Esophagus muscularis mucosa (tissue), 4 donors: ENCODE measurements at regions not wholly inside any gene's neighbourhood (a gene's known extent, or its start where the extent isn't known, plus 50 kb on each side); places are given as distances from the start of the nearest gene placed in this dataset.

ENCODE experiments used
- DNase-seq: peaks from one replicate; pipeline ENCODE4 v3.0.0-alpha.2; 2017; ENCODE audit errors: extremely low spot score
- H3K27ac ChIP-seq, 4 donors: fragments of 200-600 bp; sonication (generic); replicated peaks in 1 of 4; 1 replicate in 3 of 4; 2 replicates in 1 of 4; pipeline ENCODE4 v1.5.1; 2016 to 2019; ENCODE audit warnings: mild to moderate bottlenecking in 1 of 4
- H3K27me3 ChIP-seq, 4 donors: fragments of 200-600 bp; sonication (generic); one replicate each; pipeline versions ENCODE4 v1.5.1 to v1.6.0; 2016 to 2019
- H3K36me3 ChIP-seq, 4 donors: fragments of 200-600 bp; sonication (generic); one replicate each; pipeline ENCODE4 v1.5.1; 2016 to 2019
- H3K4me1 ChIP-seq, 4 donors: fragments of 200-600 bp; sonication (generic); one replicate each; pipeline ENCODE4 v1.5.1; 2016 to 2019
- H3K4me3 ChIP-seq, 4 donors: fragments of 200-600 bp; sonication (generic); 1 replicate in 2 of 4; 2 replicates in 2 of 4; pipeline ENCODE4 v1.5.1; 2016 to 2019; ENCODE audit warnings: mild to moderate bottlenecking in 4 of 4, moderate library complexity in 1 of 4
- H3K9me3 ChIP-seq, 4 donors: fragments of 200-600 bp; sonication (generic); 1 replicate in 3 of 4; 2 replicates in 1 of 4; pipeline ENCODE4 v1.5.1; 2016 to 2019
- EP300 ChIP-seq: sonication (generic); formaldehyde crosslinking; IDR thresholded peaks from one replicate; pipeline ENCODE4 v1.6.1; 2017; ENCODE audit warnings: antibody characterized with exemption
- POLR2A ChIP-seq: fragments of 450-650 bp; IDR thresholded peaks from one replicate; pipeline ENCODE4 v1.6.1; 2017; ENCODE audit warnings: antibody characterized with exemption, moderate library complexity, mild to moderate bottlenecking, low read depth
- POLR2AphosphoS5 ChIP-seq, 2 donors: sonication (generic); formaldehyde crosslinking; IDR thresholded peaks; one replicate each; pipeline ENCODE4 v1.6.1; 2017; ENCODE audit warnings: antibody characterized with exemption in 2 of 2
- WGBS: methylation state at CpG from one replicate; pipeline ENCODE4 v1.1.5; 2018; 5-methylcytosine and 5-hydroxymethylcytosine counted together
- intact Hi-C: fragments of 100-400 bp; cut with DNase I; formaldehyde crosslinking; loops from one replicate; pipeline ENCODE4 v1.15.1; 2023
- TF ChIP-seq, protein P1 (sequence below), 3 experiments: fragments of 200-600 bp in 2 of 3; fragments of 450-650 bp in 1 of 3; sonication (generic) in 2 of 3; IDR thresholded peaks; one replicate each; pipeline ENCODE4 v1.5.1; 2017 to 2019; ENCODE audit warnings: antibody characterized with exemption in 3 of 3, mild to moderate bottlenecking in 2 of 3, moderate library complexity in 1 of 3

DNA sequence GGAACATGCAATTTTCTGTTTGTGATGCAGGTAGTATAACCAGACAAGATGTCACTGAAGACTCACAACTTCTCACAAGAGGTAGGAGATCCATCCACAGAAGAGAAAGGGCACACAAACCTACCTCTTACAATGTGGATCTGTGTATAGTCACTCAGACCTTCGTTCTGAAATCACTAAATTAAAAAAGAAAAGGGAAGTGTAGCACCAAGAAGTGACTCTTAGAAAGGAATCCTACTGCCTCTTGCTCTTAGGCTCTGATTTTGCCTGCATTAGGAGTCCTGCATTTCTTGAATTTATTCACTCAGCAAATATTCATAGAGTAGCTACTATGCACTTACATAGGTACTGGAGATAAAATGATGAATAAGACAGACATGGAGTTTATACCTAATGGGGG lies 347.6 kb downstream of the BMP4 start:
- 92% methylated on average over 1 of the region's 1 CpG for WGBS

DNA sequence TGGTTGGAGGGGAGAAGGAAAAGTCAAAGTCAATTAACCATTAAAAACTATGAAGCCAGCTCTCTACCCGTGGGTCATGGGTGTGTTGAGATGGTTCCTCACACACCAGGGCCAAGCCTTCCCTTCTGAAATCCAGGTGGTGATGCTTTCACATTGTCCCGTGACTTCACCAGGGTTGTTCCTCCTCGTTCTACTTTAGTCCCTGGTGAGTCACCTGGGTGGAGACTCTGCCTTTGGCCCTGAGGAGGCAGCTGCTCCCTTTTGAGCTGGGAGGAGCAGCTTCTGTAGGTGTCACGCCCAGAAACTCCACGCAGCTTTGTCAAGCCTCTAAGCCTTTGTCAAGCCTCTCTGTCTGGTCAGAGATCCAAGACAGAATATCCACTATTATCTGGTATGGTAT lies 348.3 kb downstream of the BMP4 start:
- H3K4me3 ChIP-seq, result no peak overlapping the region
- H3K27ac ChIP-seq, result no peak overlapping the region
- no peaks in the 10 kb centered on the region for H3K27me3 ChIP-seq
- H3K4me1 ChIP-seq, result no peaks in the 10 kb centered on the region
- no peak for TF ChIP-seq POLR2A
- TF ChIP-seq EP300, result no peak
- TF ChIP-seq POLR2AphosphoS5 (IDR thresholded peaks at IDR 0.05), result no peak
- TF ChIP-seq, protein P1, sequence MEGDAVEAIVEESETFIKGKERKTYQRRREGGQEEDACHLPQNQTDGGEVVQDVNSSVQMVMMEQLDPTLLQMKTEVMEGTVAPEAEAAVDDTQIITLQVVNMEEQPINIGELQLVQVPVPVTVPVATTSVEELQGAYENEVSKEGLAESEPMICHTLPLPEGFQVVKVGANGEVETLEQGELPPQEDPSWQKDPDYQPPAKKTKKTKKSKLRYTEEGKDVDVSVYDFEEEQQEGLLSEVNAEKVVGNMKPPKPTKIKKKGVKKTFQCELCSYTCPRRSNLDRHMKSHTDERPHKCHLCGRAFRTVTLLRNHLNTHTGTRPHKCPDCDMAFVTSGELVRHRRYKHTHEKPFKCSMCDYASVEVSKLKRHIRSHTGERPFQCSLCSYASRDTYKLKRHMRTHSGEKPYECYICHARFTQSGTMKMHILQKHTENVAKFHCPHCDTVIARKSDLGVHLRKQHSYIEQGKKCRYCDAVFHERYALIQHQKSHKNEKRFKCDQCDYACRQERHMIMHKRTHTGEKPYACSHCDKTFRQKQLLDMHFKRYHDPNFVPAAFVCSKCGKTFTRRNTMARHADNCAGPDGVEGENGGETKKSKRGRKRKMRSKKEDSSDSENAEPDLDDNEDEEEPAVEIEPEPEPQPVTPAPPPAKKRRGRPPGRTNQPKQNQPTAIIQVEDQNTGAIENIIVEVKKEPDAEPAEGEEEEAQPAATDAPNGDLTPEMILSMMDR (IDR thresholded peaks at IDR 0.05), result no peak
- H3K36me3 ChIP-seq, result no peaks in the 10 kb centered on the region
- 70% methylated on average over 5 of the region's 5 CpGs for WGBS
- no peaks in the 10 kb centered on the region for H3K9me3 ChIP-seq
- intact Hi-C loops, result no loop called here
- no peak for DNase-seq

More for the DNA sequence above, 347.6 kb downstream of the BMP4 start:
- no peak for TF ChIP-seq POLR2A
- TF ChIP-seq, protein P1 (IDR thresholded peaks at IDR 0.05), result no peak
- no peaks in the 10 kb centered on the region for H3K4me1 ChIP-seq
- no peak overlapping the region for H3K4me3 ChIP-seq
- H3K9me3 ChIP-seq, result no peaks in the 10 kb centered on the region
- H3K27me3 ChIP-seq, result no peaks in the 10 kb centered on the region
- H3K27ac ChIP-seq, result no peak overlapping the region
- H3K36me3 ChIP-seq, result no peaks in the 10 kb centered on the region
- DNase-seq, result no peak
- intact Hi-C loops, result no loop called here

DNA sequence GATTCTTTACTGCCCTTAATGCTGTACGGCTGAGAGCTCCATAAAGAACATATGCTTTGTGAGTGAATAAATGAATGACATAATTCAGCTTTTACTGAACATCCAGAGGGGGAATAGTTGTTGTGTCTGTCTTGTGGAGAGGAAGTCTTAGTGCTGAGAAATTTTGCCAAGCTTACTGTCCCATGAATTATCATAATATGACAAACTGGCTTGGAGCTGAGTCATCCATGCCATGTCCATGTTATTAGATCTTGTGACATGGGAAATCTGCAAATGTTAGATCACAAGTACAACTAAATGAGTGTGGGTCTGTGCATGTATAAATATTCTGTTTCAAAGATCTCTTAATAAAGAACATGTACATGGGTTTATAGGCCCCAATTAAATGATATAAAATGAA lies 350.4 kb downstream of the BMP4 start:
- WGBS, result 90% methylated on average over 1 of the region's 1 CpG
- no peaks in the 10 kb centered on the region for H3K27me3 ChIP-seq
- intact Hi-C loops, result no loop called here
- no peaks in the 10 kb centered on the region for H3K4me1 ChIP-seq
- no peak for DNase-seq
- H3K9me3 ChIP-seq, result no peaks in the 10 kb centered on the region
- no peak overlapping the region for H3K4me3 ChIP-seq
- no peaks in the 10 kb centered on the region for H3K36me3 ChIP-seq
- no peak overlapping the region for H3K27ac ChIP-seq
- TF ChIP-seq POLR2AphosphoS5 (IDR thresholded peaks at IDR 0.05) (no peak), POLR2A (no peak), EP300 (no peak)
- TF ChIP-seq, protein P1 (IDR thresholded peaks at IDR 0.05), result no peak

DNA sequence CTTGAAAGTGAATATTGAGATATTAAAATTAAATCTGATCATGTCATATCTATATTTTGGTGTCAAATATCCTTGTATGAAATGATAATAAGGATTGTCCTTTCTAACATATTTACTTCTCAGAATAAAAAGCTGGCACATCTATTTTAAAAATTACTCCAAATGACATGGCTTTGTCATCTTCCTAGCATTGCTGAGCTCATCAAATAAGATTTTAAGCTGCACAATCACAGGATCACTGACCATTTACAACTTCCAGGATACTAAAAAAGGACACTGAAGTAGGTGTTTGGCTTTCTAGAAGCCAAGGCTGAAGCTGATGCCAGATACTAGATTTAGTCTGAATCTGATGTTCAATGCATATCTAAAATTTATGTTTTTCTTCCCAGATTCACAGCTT lies 351.1 kb downstream of the BMP4 start:
- H3K4me1 ChIP-seq, result no peaks in the 10 kb centered on the region
- no peak for DNase-seq
- no peaks in the 10 kb centered on the region for H3K9me3 ChIP-seq
- H3K36me3 ChIP-seq, result no peaks in the 10 kb centered on the region
- intact Hi-C loops, result no loop called here
- H3K27me3 ChIP-seq, result no peaks in the 10 kb centered on the region
- no peak overlapping the region for H3K27ac ChIP-seq
- TF ChIP-seq POLR2AphosphoS5 (IDR thresholded peaks at IDR 0.05), result no peak
- H3K4me3 ChIP-seq, result no peak overlapping the region

DNA sequence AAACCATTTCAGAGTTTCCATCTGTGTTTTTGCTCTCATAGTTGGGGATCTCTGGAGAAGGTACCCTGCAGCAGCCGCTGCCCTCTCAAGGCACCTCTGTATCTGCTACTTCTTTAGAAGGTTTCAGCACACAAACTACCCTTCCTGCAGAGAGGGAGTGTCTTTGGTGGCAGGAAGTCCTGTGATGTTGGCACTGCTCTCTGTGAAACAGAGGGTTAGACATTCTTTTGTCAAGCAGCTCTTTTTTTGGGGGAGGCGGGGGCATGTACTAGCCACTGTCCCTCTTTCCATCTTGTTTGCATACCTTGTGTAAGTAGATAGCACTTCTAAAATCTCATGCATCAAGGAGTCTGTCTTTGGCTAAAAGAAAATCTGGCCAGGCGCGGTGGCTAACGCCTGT lies 352.6 kb downstream of the BMP4 start:
- intact Hi-C loops, result no loop called here
- H3K27me3 ChIP-seq, result no peaks in the 10 kb centered on the region
- WGBS, result 95% methylated on average over 5 of the region's 5 CpGs
- no peak overlapping the region for H3K4me3 ChIP-seq
- no peaks in the 10 kb centered on the region for H3K9me3 ChIP-seq
- no peaks in the 10 kb centered on the region for H3K4me1 ChIP-seq
- no peak for TF ChIP-seq POLR2AphosphoS5 (IDR thresholded peaks at IDR 0.05)
- no peak for TF ChIP-seq POLR2A
- TF ChIP-seq, protein P1 (IDR thresholded peaks at IDR 0.05), result no peak
- no peak for TF ChIP-seq EP300
- H3K36me3 ChIP-seq, result no peaks in the 10 kb centered on the region
- DNase-seq, result no peak
- no peak overlapping the region for H3K27ac ChIP-seq
